Activated CD4-positive, alpha-beta T cell treated with anti-CD3 and anti-CD28 coated beads for 4 hours (primary cell): ENCODE measurements at regions not wholly inside any gene's neighbourhood (a gene's known extent, or its start where the extent isn't known, plus 50 kb on each side); places are given as distances from the start of the nearest gene placed in this dataset.
"Not testable (repeated sequence)": the region's sequence is repeated elsewhere in the genome, so short reads cannot be mapped to it uniquely, and the experiment has no call there.

Experiments used
- DNase-seq, 2 donors: peaks; one replicate each; pipeline ENCODE4 v3.0.0-alpha.2; 2020

DNA sequence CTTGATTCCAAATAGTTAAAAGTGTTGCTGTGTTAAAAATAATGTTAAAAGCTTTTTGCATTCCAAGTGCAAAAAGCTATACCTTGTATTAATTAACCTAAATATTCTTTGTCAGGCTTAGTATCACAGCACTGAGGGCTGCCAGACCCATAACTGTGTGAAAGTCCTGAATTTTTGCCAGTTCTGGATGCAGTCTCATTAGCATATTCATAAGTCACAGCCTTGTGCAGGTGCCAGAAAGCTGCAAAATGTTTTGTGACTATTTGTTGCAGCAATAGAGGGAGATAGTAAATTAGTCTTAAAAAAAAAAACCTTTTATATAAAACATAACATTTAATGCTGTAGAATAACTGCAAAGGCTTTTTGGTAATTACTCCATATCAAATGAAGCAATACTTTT lies 56.6 kb downstream of the SLITRK1 start:
- DNase-seq, result no peak

DNA sequence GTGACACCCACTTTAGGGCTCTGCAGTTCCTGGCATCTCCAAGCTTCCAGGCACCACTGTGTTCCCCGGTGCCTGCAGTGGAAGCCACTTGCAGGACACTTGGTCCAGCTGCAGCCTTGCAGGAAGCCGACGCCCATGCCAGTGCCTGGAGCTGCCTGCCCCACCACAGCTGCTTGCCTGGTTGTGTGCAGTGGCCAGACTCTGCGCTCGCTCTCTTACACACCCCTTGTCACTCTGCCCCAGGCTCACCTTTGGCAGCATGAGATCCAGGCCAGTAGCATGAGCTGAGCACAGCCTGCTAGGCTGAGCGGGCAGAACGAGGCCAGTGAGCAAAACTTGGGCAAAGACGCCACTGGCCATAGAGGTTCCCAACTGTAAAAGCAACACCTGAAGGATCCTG lies 57.7 kb downstream of the SLITRK1 start:
- no peak for DNase-seq

DNA sequence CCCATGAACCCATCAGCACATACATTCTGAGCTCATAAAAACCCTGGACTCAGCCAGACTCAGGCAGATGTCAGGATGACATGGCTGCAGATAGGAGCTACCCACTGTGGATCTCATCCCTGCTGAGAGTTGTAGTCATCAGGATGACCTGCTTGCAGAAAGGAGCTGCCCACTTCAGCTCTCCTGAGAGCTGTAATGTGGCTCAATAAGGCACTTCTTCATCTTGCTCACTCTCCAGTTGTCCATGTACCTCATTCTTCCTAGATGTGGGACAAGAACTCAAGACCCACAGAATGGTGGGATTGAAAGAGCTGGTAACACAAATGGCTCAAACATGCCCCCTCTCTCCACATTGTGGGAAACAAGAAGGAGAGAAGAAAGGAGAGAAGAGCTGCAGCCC lies 58.2 kb downstream of the SLITRK1 start:
- no peak for DNase-seq

DNA sequence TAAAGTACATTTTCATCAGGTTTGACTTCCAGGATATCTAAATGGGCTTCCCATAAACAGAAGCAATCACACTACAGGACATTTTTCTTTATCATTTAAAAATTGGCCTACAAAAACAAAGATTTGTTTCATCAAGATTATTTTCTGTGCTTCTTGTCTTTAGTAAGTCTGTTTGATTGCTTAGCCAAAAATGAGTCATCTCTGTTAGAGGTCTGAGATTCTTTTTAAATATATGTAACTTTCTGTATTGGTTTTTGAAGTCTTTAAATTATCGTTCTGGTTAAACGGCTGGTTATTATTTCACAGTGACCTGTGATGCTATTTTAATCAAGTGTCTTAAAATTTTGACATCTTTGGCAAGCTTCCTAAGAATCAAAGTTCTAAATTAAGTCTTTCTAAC lies 62.7 kb downstream of the SLITRK1 start:
- no peak for DNase-seq

DNA sequence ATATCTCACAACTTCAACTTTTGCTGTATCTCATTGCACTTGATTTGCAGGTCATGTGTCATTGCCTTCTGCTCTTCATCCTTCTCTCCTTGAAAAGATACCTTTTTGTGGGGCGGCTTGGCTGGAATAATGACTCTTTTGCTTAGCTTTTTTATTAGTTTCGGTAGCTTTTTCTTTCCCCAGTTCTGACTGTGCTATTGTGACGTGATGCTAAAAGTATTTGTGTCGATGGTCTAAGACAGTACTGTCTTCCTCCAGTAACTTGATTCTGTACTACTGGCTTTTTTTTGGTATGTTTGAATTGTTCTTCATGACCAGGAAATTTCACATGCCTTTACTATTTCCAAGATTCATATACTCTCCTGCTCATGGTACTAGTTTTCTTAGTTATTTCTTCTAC lies 63.1 kb downstream of the SLITRK1 start:
- no peak for DNase-seq

DNA sequence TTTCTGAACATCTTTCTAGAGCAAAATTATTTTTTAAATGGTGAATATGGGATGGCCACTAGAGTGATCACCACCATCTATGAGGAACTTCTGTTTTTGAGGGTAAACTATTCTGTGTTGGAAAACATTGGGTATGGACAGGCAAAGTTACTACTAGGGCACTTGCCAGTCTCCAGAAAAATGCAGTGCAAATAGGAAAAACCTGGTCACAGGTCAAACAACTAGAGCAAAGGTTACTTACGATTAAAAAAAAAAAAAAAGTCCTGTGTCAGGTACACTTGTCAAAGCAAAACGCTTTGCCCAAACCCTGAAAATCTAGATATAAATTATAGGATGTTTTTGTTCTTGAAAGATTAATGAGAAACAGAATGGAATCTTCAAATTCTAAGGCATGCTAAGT lies 66.2 kb downstream of the SLITRK1 start:
- no peak for DNase-seq

DNA sequence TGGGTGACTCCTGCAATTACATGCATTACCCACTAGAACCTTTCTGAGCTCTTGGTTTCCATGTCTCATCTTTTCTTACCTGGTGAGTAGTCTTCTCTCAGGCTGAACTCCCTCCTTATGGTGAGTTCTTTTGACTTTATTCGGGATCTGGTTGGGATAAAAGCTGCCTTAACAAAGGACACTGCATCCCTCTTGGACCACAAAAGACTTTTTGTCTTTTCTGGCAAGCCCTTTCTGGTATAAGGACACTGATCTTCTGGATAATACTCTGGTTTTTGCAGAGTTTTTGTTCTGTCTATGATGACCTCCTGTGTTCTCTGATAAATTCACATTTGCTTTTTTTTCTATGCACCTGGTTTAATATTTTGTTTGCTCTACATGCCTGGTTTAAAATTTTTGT lies 66.7 kb downstream of the SLITRK1 start:
- no peak for DNase-seq

DNA sequence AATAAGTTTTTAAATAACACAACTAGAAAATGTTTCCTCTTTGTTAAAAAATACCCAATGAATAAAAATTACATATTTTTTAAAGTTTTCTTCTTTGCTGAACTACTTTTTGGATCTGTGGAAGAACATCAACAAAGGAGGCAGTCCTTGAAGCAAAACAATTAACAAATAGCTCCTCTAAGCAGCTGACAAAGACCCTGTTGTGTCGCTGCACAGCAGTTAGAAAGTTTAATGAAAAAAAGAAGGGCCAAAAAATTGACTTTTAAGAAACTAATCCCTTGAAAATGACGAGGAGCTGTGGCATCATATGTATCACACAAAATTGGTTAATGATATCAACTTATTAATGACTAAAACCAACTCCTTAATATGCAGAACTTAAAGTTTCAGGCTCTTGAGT lies 72.1 kb downstream of the SLITRK1 start:
- no peak for DNase-seq

DNA sequence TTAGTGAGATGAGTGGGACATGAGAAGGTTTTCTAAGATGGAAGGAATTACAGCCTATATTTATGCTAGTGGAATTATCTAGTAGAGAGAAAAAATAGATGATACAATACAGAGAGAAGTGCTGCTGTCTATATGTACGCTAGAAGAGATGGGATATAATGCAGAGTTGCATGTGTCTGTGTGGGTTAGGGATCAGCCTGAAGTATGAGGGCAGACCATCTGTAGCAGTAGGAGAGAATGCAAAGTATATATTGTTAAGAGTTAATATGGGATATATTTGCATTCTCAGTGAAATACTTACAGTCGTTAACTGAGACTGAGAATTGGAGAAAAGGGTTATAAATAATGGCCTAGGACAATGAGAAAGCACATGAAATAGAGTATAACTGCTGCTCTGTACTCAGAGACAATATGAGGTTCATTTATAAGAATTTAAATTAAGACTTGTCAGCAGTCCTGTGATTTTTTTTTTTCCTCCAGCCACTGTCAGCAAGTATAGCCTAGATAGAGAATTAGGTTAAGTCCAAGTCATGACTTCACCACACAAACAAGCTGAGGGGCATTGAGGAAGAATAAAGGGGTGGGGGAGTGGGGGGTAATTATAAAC lies 77.8 kb downstream of the SLITRK1 start:
- no peak for DNase-seq

DNA sequence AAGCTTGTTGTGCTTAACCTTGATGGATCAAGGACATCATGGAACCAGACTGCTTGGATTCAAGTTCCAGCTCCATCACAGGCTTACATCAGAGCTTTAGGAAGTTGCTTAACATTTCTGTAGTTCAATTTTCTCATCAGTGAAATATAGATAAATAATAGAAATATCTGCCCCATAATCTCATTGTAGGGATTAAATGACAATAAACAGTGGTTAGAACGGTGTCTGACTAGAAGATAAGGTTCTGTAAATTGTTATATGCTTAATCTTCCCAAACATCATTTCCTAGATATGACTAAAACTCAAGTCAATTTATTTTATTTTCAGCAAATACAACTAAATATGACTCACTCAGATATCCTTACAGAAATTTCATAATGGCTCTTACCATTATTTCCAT lies 83.5 kb downstream of the SLITRK1 start:
- no peak for DNase-seq

DNA sequence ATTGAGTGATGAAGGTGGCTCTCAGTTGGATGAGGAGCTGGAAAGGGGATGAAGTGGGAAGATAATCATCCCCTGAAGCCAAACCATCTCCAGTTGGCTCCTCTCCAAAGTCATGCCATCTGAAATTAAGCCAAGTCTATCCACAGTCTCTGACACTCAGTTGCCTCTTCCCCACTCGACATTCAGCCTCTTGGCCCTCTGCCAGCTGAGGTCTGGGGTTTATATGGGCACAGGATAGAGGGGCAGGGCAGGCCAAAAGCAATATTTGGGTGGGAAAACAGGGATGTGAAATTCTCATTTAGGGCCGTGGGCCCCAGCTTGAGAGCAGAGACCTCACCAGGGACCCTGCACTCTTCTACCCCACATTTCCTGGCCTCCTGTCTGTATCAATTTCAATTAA lies 85.9 kb downstream of the SLITRK1 start:
- DNase-seq, result no peak

DNA sequence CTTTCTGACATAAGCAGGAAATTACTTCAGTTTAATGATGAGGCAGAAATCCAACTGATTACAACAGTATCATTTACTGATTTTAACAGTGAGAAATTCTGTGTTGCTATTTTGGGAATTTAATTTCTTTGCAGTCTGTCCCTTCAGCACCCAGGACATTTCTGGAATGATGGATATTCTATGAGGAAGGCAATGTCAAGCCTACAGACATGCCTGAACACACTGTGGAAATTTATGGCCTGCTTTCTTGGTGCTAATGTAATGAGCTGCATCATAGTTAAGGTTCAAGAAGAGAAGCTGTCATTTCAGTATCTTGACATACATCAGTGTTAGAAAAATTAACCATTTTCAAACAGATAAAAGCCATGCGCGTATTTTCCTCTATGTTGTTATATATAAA lies 87.7 kb downstream of the SLITRK1 start:
- DNase-seq, result no peak

DNA sequence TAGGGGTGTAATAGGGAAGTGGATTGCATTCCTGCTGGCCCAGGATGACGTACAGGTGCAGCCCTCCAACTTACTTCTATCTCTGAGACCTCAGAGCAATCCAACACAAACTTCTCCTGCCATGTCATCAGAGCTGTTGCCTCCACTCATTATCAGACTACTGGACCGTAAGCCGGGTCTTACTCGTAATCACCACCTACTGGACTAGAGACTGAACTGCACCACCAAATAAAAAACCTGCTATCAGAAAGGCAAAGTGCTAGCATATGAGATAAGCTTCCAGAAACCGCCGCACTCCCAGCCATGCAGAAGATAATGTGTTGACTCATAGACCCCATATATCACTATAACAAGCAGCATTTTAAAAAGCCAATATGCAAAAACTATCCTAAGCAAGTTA lies 102.0 kb downstream of the SLITRK1 start:
- no peak for DNase-seq

DNA sequence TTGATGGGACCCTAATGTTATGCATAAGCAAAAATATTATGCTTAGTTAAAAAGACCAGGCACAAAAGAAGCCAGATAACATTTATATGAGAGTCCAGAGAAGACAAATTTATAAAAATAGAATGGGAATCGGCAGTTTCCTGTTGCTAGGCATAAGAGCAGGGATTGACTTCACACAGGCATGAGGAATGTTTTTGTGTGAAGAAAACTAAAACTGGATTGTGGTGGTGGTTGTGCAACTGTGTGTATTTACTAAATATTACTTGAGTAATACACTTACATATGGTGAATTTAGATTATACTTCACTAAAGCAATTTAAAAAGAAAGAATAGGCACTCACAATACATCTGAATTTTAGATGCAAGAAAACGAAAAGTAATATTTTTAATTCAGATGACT lies 108.3 kb downstream of the SLITRK1 start:
- DNase-seq, result no peak

DNA sequence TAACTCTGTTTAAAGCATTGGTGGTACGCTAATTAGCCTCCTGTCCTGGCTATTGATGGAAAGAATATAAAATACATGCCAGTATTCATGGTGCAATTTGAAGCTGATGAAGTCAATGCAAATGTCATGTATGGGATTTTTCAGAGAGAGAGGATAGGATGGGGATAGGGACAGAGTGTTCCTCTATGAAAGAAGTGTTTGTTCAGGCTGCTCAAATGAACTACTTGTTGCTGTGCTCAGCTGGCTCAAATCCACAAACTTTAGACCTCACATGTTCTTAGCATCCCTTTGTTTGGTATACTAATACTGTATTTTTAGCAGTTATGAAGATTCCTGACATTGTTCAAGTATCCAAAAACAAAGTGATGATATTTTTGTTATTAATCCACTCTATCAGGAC lies 116.5 kb downstream of the SLITRK1 start:
- no peak for DNase-seq

DNA sequence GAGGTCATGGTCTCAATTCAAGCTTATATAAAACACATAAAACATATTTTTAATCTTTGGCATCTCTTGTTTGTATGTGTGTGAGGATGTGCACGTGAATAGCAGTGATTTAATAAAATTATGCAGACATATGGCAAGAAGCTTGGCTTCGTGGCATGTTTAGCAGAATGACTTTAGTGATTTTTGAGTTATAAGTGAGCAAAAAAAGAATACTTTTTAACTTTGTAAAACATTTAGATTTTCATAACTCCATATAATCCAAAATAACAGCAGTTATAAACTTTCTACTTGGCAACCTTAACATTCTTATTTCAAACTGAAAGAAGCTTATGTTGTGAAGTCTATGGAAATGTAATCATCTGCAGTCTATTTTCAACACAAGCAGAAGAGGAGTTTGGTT lies 120.6 kb downstream of the SLITRK1 start:
- no peak for DNase-seq

DNA sequence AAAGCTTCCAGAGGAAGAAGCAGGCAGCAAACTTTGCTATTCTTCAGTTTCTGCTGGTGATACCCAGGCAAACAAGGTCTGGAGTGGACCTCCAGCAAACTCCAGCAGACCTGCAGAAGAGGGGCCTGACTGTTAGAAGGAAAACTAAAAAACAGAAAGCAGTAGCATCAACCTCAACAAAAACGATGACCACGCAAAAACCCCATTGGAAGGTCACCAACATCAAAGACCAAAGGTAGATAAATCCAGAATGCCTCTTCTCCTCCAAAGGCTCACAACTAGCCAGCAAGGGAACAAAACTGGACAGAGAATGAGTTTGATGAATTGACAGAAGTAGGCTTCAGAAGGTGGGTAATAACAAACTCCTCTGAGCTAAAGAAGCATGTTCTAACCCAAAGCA lies 127.1 kb downstream of the SLITRK1 start:
- DNase-seq, result not testable (repeated sequence)

DNA sequence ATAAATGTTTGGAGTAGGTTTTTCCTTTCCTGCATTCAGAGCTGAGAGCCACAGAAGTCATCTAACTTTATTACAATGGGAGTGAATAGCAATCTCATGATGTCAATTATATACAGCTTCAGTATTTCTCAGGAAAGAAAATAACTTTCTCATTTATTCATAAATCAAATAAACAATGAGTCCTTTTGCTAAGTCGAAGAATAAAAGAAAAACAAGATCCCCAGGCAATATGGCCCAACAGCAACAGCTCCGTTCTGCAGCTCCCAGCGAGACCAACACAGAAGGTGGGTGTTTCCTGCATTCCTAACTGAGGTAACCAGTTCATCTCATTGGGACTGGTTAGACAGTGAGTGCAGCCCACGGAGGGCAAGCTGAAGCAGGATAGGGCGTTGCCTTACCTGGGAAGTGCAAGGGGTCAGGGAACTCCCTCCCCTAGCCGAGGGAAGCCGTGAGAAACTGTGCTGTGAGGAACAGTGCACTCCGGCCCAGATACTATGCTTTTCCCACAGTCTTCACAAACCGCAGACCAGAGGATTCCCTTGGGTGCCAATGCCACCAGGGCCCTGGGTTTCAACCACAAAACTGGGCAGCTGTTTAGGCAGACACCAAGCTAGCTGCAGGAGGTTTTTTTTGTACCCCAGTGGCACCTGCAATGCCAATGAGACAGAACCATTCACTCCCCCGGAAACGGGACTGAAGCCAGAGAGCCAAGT lies 128.2 kb downstream of the SLITRK1 start:
- no peak for DNase-seq

DNA sequence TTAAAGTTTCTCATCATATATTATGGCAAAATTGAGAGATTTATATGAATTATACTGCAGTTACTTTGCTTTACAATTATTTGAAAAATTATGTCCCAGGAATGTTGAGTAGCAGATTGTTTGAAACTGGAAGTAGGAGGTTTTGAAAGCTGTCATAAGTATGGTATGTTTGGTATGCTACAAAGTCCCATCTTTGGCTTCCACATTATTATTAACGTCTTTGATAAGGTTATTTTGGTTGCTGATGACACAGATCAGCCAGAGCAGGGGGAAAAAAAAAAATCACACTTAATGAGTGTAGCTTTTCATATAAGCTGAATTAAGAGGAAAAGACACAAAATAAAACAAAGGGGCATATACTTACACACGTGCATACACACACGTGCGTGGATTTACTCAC lies 130.1 kb downstream of the SLITRK1 start:
- DNase-seq, result no peak

DNA sequence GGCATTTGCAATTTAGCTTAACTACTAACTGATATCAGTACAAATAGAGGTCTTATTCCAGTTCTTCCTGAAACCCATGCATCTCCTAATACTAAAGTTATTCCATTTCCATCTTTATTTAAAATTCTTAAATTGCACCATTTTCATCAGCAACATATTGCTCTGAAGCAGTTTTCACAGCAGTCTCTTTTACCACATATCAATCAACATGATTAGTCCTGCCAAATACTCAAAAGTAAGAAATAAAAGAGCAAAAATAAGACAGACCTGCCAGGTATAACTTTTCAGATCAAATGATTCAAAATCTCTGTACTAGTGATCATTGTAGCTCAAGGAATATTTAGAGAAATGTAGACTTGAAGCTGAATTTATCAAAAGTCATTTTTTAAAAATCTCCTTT lies 141.7 kb downstream of the SLITRK1 start:
- no peak for DNase-seq

DNA sequence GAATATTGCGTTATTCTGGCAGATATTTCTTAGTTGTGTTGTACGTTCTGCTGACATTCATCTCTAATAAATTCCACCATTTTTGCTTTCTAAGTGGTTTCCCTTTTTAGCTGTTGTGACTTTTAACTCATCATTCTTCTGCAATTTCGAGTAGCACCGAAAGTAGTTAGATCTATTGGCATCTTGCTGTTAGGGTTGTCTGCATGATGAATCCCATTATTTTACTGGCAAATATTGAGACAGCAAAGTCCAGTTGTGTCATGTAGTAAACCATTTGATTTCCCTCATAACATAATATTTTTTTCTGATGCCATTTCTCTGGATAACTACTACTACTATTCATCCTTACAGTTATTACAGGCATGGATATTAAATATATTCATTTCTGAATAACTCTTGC lies 143.9 kb downstream of the SLITRK1 start:
- DNase-seq, result no peak

DNA sequence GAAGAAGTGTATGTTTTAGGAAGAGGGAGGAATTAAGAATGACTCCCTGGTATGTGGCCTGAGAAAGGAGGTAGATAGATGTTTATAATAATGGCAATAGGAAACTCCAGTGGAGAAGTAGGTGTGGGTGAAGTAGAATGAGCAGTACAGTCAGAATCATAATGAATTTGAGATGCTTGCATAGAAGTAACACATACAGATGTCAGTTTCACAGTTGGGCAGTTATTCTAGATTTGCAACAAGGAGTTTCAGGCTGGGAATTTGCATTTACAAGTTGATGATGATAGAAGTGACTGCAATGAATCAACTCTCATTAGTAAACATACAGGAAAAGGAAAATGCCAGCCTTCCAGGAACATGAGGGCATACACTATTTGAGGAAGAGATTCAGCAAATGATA lies 149.0 kb downstream of the SLITRK1 start:
- no peak for DNase-seq

DNA sequence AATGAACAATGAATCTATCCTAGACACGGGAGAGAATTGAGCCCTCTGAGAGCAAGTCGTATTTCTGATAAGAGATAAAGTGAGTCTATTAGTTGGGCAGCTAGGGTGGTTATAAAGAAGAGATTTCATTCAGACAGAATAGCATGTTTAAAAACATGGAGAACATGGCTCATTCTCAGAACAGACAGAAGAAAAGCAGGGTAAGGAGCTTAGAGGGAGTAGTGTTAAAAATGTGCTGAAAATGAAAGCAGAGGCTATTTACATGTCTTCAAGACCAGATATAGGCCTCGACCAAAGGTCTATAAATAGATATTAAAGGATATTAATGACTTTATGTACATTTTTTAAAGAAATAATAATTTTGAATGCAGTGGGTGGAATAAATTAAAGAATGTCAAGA lies 149.5 kb downstream of the SLITRK1 start:
- no peak for DNase-seq

DNA sequence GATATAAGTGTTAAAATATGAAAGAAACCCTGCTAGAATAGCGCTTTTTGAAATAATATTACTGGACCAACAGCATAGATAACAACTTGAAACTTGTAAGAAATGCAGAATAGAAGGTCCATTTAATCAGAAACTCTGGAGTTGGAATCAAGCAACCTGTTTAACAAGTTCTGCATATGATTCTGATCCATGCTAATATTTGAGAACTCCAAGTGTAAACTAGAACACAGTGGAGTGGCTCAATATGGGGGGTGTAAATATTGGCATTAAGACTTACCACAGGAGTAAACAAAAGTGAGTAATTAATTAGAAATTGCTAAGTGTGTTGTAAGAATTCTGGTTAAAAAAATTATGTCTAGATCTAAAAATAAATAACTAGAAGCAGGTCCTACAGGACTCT lies 151.2 kb downstream of the SLITRK1 start:
- DNase-seq, result no peak

DNA sequence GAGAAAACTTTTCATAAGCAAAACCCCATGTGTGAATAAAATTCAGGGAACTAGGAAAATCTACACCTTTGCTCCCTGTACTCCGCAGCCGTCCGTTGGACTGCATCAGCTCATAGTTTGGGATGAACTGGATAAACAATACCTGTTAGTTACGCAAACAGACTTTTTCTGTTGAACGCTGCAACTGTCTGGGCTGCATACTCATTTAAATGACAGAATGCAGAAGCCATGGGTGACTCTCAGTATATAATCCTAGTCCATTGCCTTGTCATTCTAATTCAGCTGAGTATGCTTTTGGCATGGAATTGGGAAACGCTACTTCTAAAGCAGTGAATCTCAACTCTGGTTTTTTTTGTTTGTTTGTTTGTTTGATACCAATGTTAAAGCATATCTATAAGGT lies 151.6 kb downstream of the SLITRK1 start:
- no peak for DNase-seq
